Kidney glomerular epithelial cell (primary cell): ENCODE measurements at regions not wholly inside any gene's neighbourhood (a gene's known extent, or its start where the extent isn't known, plus 50 kb on each side); places are given as distances from the start of the nearest gene placed in this dataset.

Experiments
- DNase-seq: peaks from one replicate; lab custom pipeline; 2025; lab: John Stamatoyannopoulos, UW

DNA sequence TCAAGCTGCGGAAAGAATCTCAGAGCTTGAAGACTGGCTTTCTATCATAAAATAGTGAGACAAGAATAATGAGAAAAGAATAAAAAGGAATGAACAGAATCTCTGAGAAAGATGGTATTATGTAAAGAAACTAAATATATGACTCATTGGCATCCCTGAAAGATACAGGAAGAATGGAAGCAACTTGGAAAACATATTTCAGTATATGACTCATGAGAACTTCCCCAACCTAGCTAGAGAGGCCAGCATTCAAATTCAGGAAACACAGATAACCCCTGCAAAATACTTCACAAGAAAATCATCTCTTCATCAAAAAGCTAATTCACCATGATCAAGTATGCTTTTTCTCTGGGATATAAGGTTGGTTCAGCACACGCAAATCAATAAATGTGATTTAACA is 2318.0 kb downstream of the PCDH9 start:
- peak; percentile 67 for DNase-seq

- DNase-seq = no peak
Observed at GRCh38 chr13:64910096-64910495, 2320.0 kb downstream of the PCDH9 start.

DNA sequence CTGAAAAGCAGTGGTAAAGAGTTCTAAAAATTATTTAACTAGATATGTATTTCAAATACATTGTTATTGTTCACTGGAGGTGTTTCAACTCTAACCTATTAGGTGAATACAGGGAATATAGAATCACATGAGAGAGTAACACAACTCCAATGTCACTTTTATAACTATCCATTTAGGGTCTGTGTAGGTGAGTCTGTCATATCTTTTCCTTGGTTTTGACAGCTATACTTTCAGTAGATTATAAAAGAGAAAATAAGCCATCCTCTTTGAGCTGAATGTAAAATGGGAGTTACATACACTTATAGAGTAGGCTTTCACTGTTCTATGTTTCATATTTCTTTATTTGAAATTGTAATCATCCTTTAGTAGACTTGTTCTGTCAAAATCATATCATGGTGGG is 2321.0 kb downstream of the PCDH9 start:
- no peak for DNase-seq

GRCh38 chr13:64900039-64900438 is 2330.1 kb downstream of the PCDH9 start:
- DNase-seq = no peak

- no peak for DNase-seq
Observed at GRCh38 chr13:64884976-64885375, 2345.2 kb downstream of the PCDH9 start.

DNA sequence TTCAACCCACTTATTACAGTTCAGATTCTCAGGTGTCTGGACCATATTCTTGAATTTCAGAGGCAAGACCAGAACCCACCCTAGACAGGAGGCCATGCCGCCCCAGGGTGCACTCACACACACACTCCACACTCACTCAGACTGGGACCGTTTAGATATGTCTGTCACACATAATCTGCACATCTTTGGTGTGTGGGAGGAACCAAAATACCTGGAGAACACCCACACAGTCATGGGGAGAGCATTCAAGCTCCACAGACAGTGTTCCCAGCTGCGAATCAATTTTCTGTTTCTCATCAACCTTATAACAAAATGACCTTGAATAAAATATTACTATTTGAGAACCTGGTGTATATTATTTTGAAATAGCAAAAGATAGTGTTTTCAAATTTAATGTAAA is 2353.0 kb downstream of the PCDH9 start:
- no peak for DNase-seq

DNA sequence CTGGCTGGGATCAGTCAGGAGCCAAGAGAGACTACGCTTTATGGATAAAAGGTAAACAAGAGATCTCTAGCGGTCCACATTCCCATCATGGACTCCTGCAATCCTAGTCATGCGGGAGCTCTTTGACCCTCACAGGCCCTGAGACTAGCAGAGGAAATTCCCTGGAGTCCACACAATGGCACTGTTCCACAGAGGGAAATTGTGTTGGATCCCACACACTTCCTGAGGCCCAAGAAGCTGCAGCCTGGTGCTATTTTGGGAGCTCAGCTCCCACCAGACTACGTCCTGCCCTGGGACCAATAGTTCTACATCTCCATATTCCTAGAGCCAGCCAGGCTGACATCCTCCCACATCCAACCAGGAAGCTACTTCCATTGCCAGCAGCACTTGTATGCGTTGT is 2358.4 kb downstream of the PCDH9 start:
- no peak for DNase-seq

DNA sequence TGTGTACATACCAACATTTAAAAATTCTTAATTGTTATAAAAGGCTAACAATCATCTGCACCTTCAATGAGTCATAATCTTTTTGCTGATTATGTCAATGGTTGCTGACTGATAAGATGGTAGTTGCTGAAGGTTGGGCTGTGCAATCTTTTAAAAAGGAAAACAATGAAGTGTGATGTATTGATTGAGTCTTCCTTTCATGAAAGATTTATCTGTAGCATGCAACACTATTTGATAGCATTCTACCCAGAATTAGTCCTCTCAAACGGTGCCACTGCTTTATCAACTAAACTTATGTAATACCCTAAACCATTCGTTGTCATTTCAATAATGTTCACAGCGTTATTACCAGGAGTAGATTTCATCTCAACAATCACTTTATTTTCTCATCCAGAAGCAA is 2360.6 kb downstream of the PCDH9 start:
- no peak for DNase-seq

- no peak for DNase-seq
Observed at GRCh38 chr13:64867856-64868255, 2362.3 kb downstream of the PCDH9 start.

DNA sequence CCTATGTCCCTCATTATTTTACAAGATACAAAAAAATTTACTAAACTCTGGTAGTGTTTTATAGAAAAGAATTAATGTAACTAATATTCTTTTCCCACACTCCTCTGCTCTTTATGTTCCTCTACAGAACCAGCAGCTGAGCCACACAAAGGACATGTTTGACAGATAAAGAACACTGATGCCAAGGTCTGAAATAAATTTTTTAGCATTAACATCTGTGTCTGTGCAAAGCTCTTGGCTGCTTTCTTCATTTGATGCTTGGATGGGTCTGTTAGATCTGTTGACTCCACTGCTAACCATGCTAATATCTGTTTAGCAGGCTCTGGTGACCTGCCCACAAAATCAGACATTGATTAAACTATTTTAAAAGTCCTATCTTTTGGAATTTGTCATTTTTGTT is 2363.8 kb downstream of the PCDH9 start:
- DNase-seq = no peak

DNA sequence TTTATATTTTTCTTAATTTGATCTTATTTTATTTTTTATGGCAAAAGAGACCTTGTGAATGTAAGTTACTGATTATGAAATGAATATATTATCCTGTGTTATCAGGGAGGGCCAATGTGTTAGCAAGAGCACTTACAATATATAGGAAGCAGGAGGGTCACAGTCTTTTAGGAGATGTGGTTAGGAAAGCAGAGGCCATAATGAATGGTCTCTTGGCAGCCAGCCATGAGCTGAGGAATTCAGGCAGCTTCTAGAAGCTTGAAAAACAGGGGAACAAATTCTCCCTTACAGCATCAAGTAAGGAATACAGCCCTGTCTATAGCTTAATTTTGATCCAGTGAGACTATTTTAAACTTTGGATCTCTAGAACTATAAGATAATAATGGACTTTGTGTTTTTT is 2374.6 kb downstream of the PCDH9 start:
- DNase-seq = no peak

GRCh38 chr13:64850017-64850416 is 2380.1 kb downstream of the PCDH9 start:
- DNase-seq = no peak

DNA sequence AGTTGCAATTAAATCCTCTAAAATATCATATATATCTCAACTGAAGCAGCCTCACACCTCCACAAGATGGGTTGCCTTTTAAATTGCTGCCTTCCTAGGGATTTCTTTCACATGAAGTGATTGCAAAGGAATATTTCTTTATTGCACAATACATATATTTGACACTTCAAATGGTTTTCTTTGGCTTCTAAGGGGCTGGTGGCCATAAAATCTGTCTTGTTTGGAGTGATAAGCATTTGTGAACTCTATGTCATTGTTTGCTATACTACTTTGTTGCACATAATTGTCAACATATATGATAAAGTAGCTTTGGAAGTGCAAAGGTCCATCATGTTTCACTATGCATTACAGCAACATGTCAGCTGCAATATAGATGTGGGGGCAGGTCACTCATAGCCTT is 2380.9 kb downstream of the PCDH9 start:
- DNase-seq = no peak

DNA sequence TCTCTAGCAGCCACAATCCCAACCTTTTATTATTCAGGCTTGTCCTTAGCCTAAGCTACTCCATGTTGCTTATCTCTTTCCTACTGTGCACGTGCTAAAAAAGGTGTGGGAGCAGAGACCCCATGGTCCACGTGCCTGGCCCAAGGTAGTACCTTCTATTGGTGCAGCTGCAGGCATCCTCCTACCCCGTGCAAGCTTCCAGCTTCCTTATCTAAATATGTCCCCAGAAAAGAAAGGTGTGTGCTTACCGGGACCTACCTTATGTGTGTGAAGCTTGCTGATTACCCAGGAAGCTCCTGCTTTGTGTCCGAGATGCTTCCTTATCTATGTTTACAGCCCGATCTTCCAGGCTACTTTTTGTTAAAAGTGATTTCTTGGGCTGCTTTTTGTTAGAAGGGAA is 2382.4 kb downstream of the PCDH9 start:
- DNase-seq = no peak

DNA sequence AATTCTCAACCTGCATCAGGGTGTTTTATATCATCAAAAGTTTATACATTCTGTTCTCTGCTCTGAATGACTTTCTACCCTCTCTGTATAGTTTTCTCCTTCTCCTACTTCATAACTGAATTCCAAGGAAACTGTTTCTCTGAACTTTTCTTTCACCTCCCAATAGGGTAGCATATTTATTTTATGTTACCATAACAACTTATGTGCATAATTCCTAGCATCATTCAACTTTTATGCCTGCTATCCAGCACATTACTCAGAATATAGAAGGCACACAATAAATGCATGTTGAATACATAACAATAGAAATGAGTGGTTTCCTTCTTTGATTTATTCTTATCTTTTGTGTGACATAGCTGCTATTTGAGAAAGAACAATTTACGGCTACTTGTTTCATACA is 2385.0 kb downstream of the PCDH9 start:
- no peak for DNase-seq

DNA sequence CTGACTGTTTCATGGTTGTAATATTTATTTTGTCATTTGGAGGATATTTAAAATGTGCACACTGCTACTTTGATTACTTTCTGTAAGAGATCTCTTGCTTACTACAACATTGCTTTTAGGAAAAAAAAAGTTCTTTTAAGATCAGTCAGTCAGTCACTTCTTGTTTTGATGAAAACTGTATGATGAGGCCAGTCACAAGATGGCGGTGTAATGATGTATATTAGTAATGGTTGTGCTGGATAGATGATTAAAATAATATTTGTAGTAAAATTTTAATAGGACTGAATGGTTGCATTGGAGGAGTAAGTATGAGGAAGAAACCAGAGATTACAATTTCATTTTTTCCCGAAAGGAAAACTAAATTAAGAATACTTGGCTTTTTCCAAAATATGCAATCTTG is 2411.1 kb downstream of the PCDH9 start:
- DNase-seq = no peak

- DNase-seq = no peak
Observed at GRCh38 chr13:64817691-64818090, 2412.4 kb downstream of the PCDH9 start.

DNA sequence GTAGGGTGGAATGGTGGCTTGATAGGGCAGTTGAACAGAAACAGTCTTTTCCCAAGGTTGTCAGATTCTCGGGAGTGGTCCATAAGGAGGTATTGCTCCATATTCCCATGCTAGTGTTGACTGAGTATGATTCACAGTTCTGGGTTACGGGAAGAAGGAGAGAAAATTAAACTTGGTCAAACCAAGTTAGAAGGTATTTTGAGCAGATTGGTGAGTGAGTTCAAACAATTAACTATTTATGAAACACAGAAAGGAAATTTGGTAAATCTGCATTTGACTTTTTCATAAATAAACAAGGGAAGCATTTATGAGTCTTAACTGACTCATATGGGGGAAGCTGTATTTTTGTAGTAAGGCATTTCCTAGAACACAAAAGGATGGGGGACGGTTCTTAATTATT is 2419.4 kb downstream of the PCDH9 start:
- DNase-seq = no peak

DNA sequence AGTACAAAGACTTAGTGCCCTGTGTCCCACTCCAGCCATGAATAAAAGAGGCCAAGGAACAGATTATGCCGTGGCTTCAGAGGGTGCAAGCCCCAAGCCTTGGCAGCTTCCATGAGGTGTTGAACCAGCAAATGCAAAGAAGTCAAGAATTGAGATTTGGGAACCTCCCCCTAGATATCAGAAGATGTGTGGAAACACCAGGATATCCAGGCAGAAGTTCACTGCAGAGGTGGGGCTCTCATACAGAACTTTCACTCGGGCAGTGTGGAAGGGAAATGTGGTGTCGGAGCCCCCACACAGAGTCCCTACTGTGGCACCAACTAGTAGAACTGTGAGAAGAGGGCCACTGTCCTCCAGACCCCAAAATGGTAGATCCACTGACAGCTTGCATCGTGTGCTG is 2421.4 kb downstream of the PCDH9 start:
- DNase-seq = no peak

DNA sequence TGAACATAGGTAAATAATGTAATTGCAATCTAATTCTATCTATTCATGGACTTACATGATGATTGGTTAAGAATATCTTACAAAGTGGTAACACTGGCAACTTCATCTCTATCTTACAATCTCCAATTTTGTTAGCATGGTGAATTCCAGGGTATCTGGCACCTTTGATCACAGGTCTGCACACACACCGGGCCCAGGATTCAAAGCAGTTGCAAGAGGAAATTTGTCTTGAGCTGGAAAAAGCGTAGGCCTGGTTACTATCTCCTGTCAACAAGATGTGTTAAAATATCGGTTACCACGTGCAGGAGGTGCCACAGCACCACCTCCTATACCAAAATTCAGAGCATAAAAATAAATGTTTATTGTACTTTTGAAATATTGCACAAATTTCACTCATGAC is 2428.4 kb downstream of the PCDH9 start:
- DNase-seq = no peak

DNA sequence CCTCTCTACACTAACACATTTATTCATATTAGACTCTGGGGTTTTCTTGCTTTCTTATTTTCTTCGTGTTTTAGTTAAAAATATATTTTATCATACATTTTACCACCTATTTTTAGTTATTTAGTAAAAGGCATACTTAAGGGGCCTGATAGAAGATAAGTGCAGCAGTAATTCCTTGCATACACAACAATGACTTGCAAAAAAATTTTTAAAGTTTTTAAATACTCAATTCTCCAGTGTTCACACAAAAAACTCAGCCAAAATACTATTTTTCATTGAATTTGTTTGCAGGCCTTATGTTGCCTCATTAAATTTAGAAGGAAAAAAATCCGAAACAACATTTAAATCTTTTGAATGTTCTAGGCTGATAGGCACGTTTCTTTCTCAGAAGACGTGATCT is 2431.7 kb downstream of the PCDH9 start:
- DNase-seq = no peak

DNA sequence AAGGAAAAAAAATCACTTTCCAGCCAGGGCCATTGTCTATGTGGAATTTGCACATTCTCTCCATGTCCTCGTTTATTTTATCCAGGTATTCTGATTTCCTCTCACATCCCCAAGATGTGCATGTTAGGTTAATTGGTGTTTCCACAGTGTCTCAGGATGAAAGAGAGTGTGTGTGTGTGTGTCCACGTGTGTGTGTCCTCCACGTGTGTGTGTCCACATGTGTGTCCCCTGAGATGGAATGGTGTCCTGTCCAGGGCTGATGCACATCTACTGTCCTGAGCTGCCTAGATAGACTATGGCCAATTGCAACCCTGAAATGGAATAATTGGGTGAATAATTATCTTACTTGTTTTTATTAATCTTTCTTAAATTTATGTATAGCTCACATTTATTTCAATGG is 2436.5 kb downstream of the PCDH9 start:
- DNase-seq = no peak

- DNase-seq = no peak
Observed at GRCh38 chr13:64793131-64793530, 2437.0 kb downstream of the PCDH9 start.

DNA sequence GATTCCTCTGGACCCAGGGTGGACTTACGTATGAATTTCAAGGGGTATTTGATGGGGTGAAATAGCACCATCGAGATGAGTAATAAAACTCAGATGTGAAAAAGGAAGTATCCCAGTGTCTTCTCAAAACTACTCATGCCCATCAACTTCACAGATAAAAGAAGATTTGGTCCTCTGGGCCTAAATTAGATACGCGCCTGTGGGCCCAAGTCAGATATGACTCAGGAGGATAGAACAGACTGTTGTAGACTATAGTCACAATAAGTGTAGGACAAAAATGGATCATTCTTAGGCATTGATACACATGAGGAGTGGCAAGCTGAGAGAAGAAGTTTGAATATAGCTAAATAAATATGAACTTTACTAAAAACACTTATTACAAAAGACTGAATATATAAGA is 2438.8 kb downstream of the PCDH9 start:
- DNase-seq = no peak

GRCh38 chr13:64782466-64782865 is 2447.7 kb downstream of the PCDH9 start:
- DNase-seq = no peak
